ENCODE measurements at regions not wholly inside any gene's neighbourhood (a gene's known extent, or its start where the extent isn't known, plus 50 kb on each side); places are given as distances from the start of the nearest gene placed in this dataset.

DNA sequence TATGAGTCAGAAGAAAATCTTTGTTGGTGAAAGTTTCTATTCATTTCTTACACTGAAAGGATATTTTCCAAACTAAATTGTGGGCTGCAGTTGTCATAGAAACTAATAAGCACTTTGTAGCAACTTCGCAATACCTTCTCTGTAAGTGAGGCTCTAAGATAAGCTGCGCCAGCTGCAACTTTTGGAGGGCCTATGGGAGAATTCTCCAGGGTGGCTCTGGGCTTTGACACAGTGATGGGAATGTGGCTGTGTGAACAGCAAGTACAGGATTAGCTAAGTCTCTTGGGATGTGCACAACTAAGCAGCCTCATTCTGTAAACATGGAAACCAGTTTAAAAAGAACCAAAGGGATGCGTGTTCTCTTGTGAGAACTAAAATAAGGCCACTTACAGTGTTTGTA lies 124.6 kb upstream of the SGO1 start (continued):
- no peak for TF ChIP-seq BRCA1 (IDR thresholded peaks at IDR 0.05; ENCODE audit: low read depth, low read length)
- no peak for TF ChIP-seq POLR2AphosphoS5 (IDR thresholded peaks at IDR 0.05; ENCODE audit: low read depth, low read length)
- TF ChIP-seq, protein P1, sequence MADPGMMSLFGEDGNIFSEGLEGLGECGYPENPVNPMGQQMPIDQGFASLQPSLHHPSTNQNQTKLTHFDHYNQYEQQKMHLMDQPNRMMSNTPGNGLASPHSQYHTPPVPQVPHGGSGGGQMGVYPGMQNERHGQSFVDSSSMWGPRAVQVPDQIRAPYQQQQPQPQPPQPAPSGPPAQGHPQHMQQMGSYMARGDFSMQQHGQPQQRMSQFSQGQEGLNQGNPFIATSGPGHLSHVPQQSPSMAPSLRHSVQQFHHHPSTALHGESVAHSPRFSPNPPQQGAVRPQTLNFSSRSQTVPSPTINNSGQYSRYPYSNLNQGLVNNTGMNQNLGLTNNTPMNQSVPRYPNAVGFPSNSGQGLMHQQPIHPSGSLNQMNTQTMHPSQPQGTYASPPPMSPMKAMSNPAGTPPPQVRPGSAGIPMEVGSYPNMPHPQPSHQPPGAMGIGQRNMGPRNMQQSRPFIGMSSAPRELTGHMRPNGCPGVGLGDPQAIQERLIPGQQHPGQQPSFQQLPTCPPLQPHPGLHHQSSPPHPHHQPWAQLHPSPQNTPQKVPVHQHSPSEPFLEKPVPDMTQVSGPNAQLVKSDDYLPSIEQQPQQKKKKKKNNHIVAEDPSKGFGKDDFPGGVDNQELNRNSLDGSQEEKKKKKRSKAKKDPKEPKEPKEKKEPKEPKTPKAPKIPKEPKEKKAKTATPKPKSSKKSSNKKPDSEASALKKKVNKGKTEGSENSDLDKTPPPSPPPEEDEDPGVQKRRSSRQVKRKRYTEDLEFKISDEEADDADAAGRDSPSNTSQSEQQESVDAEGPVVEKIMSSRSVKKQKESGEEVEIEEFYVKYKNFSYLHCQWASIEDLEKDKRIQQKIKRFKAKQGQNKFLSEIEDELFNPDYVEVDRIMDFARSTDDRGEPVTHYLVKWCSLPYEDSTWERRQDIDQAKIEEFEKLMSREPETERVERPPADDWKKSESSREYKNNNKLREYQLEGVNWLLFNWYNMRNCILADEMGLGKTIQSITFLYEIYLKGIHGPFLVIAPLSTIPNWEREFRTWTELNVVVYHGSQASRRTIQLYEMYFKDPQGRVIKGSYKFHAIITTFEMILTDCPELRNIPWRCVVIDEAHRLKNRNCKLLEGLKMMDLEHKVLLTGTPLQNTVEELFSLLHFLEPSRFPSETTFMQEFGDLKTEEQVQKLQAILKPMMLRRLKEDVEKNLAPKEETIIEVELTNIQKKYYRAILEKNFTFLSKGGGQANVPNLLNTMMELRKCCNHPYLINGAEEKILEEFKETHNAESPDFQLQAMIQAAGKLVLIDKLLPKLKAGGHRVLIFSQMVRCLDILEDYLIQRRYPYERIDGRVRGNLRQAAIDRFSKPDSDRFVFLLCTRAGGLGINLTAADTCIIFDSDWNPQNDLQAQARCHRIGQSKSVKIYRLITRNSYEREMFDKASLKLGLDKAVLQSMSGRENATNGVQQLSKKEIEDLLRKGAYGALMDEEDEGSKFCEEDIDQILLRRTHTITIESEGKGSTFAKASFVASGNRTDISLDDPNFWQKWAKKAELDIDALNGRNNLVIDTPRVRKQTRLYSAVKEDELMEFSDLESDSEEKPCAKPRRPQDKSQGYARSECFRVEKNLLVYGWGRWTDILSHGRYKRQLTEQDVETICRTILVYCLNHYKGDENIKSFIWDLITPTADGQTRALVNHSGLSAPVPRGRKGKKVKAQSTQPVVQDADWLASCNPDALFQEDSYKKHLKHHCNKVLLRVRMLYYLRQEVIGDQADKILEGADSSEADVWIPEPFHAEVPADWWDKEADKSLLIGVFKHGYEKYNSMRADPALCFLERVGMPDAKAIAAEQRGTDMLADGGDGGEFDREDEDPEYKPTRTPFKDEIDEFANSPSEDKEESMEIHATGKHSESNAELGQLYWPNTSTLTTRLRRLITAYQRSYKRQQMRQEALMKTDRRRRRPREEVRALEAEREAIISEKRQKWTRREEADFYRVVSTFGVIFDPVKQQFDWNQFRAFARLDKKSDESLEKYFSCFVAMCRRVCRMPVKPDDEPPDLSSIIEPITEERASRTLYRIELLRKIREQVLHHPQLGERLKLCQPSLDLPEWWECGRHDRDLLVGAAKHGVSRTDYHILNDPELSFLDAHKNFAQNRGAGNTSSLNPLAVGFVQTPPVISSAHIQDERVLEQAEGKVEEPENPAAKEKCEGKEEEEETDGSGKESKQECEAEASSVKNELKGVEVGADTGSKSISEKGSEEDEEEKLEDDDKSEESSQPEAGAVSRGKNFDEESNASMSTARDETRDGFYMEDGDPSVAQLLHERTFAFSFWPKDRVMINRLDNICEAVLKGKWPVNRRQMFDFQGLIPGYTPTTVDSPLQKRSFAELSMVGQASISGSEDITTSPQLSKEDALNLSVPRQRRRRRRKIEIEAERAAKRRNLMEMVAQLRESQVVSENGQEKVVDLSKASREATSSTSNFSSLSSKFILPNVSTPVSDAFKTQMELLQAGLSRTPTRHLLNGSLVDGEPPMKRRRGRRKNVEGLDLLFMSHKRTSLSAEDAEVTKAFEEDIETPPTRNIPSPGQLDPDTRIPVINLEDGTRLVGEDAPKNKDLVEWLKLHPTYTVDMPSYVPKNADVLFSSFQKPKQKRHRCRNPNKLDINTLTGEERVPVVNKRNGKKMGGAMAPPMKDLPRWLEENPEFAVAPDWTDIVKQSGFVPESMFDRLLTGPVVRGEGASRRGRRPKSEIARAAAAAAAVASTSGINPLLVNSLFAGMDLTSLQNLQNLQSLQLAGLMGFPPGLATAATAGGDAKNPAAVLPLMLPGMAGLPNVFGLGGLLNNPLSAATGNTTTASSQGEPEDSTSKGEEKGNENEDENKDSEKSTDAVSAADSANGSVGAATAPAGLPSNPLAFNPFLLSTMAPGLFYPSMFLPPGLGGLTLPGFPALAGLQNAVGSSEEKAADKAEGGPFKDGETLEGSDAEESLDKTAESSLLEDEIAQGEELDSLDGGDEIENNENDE (IDR thresholded peaks at IDR 0.05; ENCODE audit: insufficient replicate concordance, low read length): no peak
